HG03442 (cell line): ENCODE measurements at regions not wholly inside any gene's neighbourhood (a gene's known extent, or its start where the extent isn't known, plus 50 kb on each side); places are given as distances from the start of the nearest gene placed in this dataset.
"Not testable (repeated sequence)": the region's sequence is repeated elsewhere in the genome, so short reads cannot be mapped to it uniquely, and the experiment has no call there.

Source experiments
- ATAC-seq: cut with Tn5 transposase; IDR thresholded peaks from one replicate; pipeline ENCODE4 v1.9.1; 2021; ENCODE audit warnings: mild to moderate bottlenecking, moderate library complexity; ENCODE audit not compliant: unreplicated experiment

GRCh38 chr6:81049425-81050042, 702.9 kb downstream of the TENT5A start:
- no peak for ATAC-seq

DNA sequence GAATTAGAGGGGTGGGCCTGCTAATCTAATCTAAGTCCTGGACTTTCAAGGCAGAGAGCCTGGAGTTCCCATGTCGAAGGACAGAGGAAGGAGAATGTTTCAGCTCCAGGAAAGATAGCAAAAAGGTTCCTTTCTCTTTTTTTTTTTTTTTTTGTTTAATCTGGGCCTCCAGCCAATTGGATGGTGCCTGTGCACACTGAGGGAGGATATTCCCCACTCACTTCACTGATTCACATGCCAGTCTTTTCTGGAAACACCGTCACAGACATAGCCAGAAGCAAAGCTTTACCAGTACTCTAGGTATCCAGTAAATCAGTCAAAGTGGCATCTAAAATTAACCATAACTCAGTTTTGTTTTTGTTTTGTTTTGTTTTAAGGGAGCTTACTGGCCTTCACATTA, 721.1 kb downstream of the TENT5A start:
- no peak for ATAC-seq

- no peak for ATAC-seq
Measured at GRCh38 chr6:81026041-81026553, 726.4 kb downstream of the TENT5A start.

DNA sequence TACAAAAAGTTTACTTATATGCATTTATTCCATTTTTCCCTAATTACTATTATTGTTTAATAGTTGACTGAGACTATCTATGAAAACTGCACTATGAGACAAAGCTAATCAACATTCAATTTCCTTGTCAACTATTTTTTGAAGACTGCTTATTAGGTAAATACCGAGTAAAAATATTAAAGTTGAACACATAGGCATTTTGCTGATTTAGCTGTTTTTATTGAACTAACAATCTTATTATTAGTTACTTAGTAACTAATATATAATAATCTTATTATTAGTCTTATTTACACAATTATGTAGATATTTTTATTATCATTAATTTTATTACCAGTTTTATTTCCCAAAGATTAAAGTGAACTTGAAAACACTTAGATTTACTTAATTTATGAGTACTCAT, 728.8 kb downstream of the TENT5A start:
- no peak for ATAC-seq

DNA sequence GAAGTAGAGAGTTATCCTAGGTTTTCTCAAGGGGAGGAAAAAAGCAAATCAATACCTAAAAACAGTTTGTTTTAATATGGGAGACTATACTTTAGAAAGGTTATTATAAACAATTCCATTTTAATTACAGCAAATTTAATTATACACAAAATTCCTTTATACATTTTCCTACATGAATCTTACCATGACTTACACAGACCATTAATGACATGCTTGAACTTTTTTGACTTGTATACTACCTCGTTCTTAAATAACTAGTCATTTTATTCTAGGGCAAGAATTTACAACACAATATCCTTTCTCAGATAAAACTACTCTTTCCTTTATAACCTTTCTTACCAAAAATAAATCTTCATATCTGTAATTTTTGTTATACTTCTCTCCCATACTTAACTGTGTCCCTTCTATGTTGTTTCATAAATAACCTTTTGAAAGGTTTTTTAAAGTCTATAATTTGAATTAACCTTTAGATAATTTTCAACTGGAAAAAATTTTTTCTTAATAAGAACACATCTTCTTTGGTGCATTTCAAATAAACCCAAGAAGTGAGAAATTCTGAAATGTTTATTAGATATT, 729.4 kb downstream of the TENT5A start:
- ATAC-seq: no peak

DNA sequence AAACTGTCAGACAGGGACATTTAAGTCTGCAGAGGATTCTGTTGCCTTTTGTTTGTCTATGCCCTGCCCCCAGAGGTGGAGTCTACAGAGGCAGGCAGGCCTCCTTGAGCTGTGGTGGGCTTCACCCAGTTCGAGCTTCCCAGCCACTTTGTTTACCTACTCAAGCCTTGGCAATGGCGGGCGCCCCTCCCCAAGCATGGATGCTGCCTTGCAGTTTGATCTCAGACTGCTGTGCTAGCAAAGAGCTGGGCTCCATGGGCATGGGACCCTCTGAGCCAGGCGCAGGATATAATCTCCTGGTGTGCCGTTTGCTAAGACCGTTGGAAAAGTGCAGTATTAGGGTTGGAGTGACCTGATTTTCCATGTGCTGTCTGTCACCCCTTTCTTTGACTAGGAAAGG, 734.9 kb downstream of the TENT5A start:
- ATAC-seq: not testable (repeated sequence)

DNA sequence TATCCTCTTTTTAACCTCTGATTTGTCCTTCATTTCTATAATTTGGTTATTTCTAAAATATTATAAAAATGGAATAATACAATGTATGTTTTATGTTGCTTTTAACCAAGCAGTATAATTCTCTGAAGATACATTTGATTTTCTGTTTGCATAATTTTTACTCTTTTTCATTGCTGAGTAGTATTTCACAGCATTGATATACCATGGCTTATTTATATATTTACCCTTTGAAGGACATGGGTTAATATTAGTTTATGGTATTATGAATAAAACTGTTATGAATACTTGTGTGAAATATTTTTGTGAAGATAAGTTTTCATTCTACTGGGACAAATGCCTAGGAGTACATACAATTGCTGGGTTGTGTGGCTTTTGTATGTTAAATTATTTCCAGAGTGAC, 748.6 kb downstream of the TENT5A start:
- no peak for ATAC-seq

DNA sequence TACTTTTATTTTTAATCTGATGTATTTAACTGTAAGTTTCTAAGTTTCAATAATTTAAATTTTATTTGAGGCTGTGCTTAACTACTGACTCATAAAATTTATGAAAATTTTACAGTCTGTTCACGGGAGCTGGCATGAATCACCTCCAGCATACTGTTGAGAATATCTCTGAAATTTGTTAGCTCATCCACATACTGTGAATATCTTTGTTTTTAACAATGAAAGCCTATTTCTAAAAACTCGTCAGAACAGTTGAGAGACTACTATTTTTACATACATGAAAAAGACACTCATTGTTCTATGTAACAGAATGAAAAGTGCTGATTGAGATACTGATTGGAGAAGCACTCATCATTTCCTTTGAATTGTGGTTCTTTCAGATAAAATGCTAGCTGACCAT, 749.3 kb downstream of the TENT5A start:
- ATAC-seq: no peak

- no peak for ATAC-seq
Measured at GRCh38 chr6:81002126-81002525, 750.4 kb downstream of the TENT5A start.

- ATAC-seq: no peak
Measured at GRCh38 chr6:80991316-80991715, 761.2 kb downstream of the TENT5A start.

- no peak for ATAC-seq
Measured at GRCh38 chr6:80988892-80989291, 763.6 kb downstream of the TENT5A start.

- no peak for ATAC-seq
Measured at GRCh38 chr6:80988286-80988685, 764.2 kb downstream of the TENT5A start.

DNA sequence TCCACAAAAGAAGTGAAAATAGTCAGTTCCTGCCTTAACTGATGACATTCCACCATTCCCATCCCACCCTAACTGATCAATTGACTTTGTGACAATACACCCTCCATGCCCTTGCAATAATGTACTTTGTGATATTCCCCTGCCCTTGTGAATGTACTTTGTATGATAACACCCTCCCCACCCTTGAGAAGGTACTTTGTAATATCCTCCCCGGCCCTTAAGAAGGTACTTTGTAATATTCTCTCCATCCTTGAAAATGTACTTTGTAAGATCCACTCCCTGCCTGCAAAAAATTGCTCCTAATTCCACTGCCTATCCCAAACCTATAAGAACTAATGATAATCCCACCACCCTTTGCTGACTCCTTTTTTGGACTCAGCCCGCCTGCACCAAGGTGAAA, 771.3 kb downstream of the TENT5A start:
- not testable (repeated sequence) for ATAC-seq

DNA sequence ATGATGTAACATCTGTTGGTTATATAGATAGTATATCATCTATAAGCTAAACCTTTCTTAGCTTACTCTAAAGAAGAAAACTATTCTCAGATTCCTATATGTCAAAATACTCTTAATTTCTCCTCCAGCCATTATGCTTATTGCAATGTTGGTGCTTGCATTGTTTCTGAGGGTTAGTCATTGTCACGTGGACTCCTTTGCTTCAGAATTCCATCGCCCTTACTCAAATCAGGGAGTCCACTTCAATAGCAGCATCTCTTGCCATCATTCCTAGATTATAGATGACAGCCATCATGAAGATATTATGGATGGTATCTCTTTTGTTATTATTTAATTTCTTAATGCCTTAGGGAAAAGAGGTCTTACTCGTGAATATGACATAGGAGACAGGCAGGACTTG, 776.1 kb downstream of the TENT5A start:
- no peak for ATAC-seq

DNA sequence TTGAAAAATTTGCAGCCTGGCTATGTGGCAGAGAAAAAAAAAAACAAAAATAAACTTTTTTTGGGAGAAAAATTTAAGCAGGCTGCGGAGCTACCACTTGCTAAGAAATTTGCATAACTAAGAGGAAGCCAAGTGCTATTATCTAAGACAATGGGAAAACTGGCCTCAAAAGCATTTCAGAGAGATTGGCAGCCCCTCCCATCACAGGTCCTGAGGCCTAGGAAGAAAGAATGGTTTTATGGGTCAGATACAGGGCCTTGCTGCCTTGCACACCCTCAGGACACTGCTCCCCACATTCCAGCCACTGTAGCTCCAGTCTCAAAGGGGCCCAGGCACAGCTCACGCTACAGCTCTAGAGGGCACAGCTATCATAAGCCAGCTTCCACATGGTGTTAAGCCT, 777.9 kb downstream of the TENT5A start:
- ATAC-seq: no peak

GRCh38 chr6:80969439-80969838, 783.0 kb downstream of the TENT5A start:
- no peak for ATAC-seq

GRCh38 chr6:80967609-80968008, 784.9 kb downstream of the TENT5A start:
- no peak for ATAC-seq

DNA sequence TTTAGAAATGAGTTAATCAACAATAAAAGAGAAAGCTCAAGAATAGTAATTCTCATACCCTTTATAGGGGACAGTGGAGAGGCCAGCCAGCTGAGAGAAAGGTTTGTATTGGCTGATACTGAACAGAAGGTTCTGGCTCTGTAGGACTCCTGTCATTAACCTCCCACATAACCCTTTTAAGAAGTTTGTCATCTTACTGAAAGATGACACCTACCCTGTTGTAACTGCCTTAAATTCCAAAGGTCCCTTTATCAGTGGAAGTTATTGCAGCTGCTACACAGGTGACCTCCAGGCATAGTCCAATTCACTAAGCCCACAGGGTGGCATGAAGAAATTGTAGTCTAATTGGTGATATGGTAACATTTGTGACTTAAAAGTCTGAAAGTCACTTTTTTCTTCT, 790.1 kb downstream of the TENT5A start:
- no peak for ATAC-seq

GRCh38 chr6:80961166-80961565, 791.3 kb downstream of the TENT5A start:
- ATAC-seq: no peak

DNA sequence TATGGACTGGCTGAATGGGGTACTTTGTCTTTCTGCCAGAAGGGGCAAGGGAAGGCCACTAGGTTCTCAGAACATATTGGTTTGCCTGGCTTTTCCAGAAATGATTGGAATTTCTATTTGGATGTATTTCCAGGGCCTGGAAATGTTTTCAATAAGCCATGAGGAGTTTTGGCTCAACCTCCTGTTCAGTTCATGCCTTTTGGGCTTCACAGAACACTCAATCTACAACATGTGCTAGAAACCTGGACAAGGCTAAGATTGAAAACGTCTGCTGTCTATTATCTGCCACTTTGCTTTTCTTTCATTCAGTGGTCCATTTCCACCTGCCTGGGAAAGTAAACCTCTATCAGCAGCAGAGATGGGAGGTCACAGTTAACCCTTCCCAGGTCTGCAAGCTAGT, 793.4 kb downstream of the TENT5A start:
- ATAC-seq: no peak

DNA sequence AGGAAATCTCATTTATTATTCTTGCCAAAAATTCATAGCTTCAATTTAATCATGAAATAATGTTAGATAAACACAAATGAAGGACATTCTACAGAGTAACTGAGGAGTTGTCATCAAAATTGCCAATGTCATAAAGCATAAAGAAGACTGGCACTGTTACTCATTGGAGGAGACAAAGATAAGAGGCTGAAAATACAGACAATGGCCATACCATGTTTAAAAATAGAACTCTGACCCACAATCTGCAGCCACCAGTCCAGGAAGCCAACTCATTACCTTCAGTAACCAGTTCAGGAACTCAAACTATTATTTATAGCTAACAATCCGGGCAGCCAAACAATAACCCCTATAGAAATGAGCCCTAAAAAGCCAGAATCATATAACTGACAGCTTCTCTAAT, 795.6 kb downstream of the TENT5A start:
- no peak for ATAC-seq

GRCh38 chr6:80952479-80952878, 800.0 kb downstream of the TENT5A start:
- not testable (repeated sequence) for ATAC-seq

- ATAC-seq: no peak
Measured at GRCh38 chr6:80946402-80946801, 806.1 kb downstream of the TENT5A start.
